AG09319 (cell line): ENCODE measurements at regions not wholly inside any gene's neighbourhood (a gene's known extent, or its start where the extent isn't known, plus 50 kb on each side); places are given as distances from the start of the nearest gene placed in this dataset.

Experiments used
- DNase-seq: peaks from one replicate; pipeline ENCODE4 v3.0.0-alpha.2; 2010; ENCODE audit warnings: low read depth; ENCODE audit errors: extremely low read depth
- CTCF ChIP-seq: IDR thresholded peaks from 2 replicates; pipeline ENCODE4 v1.5.1; 2011; ENCODE audit warnings: low read depth, mild to moderate bottlenecking, inconsistent platforms, low read length, moderate library complexity

DNA sequence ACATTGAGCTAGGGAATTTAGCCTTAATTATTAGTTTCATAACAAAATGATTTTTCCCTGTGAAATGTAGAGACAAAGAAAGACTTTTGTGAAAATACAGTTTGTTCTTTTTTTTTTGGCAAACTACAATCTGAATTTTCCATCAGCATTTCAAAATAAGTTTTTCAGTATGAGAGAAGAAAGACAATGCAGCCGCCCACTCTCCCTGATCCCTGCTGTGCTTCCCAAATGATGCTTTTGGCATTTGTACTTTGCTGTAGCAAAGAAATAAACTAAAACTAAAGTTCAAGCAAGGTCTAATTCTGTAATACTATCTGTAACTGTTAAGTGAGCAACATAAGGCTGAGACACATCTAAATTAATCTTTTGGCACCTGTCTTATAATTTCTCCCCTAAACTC, 782.2 kb downstream of the VGLL3 start:
- DNase-seq: no peak
- TF ChIP-seq CTCF: no peak

DNA sequence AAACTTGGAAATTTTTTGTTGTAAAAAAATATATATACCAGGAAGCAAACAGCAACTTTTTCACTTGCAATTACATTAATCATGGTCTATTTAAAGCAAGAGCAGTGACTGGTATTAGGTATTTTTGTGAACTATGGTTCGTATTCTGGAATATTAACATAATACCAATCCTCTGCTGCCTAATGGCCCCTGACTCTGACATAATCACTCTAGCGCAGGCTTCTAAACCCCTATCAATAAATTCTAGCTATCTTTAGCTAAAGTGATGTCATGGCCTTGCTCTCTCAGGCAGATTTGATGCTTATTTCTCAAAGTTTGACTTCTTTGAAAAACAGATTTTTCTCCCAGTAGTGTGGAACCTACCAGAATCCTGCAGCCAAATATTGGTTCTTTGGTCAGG, 808.3 kb downstream of the VGLL3 start:
- DNase-seq: no peak
- TF ChIP-seq CTCF: no peak

DNA sequence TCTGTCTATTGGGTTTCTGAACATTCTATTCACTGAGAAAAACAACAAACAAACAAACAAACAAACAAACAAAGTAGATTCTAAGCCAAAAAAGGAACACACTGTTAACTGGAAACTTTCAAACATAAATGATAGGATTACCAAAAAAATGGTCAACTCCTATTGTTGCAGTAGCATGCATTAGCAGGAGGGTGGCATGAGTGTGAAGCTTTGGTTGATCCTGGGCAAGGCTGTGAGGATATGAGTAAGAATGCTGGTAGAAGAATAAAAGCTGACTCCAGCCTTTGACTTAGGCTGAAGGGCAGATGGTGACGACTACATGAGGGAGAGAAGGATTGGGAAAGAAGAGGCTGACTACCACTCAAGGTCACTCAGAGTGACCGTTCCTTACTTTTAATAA, 810.3 kb downstream of the VGLL3 start:
- DNase-seq: no peak
- no peak for TF ChIP-seq CTCF

DNA sequence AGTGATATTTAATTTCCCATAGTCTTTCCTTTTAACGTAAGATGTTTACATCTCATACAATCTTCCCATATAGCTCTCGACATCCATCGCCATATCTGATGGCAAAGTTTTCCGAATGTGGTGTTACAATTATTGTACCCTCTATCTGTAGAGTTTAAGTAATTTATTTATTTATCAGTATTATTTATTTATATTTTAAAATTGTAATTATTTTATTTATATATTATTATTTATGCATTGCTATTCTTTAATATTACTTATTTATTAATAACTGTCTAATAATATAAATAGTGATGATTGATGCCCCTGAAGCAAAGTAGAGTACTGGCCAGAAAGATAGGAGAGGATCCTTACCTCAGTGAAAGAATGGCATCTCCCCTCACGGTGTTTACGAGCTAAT, 812.9 kb downstream of the VGLL3 start:
- TF ChIP-seq CTCF: no peak
- DNase-seq: no peak

- no peak for TF ChIP-seq CTCF
- no peak for DNase-seq
Observed at GRCh38 chr3:86176445-86176784, 814.5 kb downstream of the VGLL3 start.

DNA sequence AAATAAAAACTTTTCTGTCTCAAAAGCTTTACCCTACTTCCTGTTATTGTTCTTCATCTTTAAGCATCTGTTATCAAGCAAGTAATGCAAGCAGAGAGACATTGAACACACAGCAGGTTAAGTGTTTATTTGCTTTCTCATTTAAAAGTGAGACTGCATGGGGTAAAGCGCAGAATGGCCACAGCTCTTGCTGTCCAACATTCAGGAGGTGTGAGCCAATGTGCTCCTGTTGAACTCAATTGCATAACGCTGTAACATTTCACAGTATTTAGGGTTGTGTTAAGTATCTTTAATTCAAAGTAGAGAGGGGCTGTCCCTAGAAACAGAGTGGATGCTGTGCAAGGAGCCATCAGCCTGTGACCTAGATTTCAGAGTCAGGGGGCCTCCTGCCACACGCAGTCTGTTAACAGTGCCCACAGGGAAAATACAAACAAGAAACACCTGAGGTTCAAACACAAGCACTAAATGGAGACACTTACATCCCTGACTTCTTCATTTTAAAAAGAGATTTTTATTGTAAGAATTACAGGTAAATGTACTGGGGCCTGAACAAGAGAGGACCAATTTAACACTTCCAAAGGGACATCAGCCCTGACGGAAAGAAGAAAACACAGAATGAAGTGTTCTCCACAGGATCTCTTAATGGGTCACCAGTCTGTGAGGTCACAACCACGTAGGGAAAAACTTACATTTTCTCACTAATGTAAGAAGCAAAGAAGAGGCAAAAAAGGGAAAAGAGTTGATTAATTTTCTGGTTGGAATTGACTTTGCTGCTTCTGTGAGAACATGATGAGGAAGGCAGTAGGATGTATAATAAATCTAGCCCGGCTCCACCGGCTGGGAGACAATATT, 815.1 kb downstream of the VGLL3 start:
- DNase-seq: no peak
- TF ChIP-seq CTCF: no peak

DNA sequence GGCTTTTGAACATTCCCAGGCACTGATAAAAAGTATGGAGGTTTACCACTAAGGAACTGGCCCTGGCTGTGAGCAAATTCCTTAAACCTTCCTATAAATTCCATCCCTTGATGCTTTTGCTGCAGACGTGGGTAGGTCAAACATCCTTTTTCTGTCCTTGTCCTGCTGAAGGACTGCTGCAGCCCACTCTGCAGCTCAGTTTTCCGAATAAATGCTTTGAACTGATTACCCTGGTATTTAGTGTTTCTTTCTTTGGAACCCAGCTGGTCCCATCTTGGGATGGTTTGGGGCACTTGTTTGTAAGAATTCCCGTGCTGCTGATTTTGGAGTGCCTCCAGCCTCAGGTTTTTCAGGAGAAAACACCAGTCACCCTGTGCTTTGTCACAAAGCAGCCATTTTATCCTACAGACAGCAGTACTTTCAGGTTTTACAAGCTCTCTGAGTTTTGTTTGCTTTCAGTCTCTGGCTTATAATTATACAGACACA, 815.9 kb downstream of the VGLL3 start:
- no peak for TF ChIP-seq CTCF

More for the DNA sequence above, 815.9 kb downstream of the VGLL3 start:
- DNase-seq: no peak
